Gastrocnemius medialis (tissue), 4 donors: ENCODE measurements at regions not wholly inside any gene's neighbourhood (a gene's known extent, or its start where the extent isn't known, plus 50 kb on each side); places are given as distances from the start of the nearest gene placed in this dataset.
A peak's percentile ranks its signal among the peaks of the same experiment; 100 is the strongest.

Experiments used
- ATAC-seq, 2 donors: fragments of 150-250 bp; one replicate each; pipeline ENCODE4 v1.9.1; 2016
- DNase-seq, 2 donors: peaks; one replicate each; pipeline ENCODE4 v3.0.0-alpha.2; 2019
- H3K27ac ChIP-seq, 4 donors: fragments of 200-600 bp; sonication (generic); 1 replicate in 1 of 4; 2 replicates in 3 of 4; pipeline ENCODE4 v1.5.1; 2016 to 2018; ENCODE audit warnings: mild to moderate bottlenecking in 2 of 4, moderate library complexity in 1 of 4
- H3K27me3 ChIP-seq, 3 donors: fragments of 200-600 bp; sonication (generic) in 2 of 3; 1 replicate in 1 of 3; 2 replicates in 2 of 3; pipeline versions ENCODE4 v1.5.1 to v1.6.0; 2016 to 2019; ENCODE audit warnings: mild to moderate bottlenecking in 1 of 3, moderate library complexity in 1 of 3
- H3K36me3 ChIP-seq, 2 donors: fragments of 200-600 bp; sonication (generic) in 1 of 2; one replicate each; pipeline ENCODE4 v1.5.1; 2017 to 2018
- H3K4me1 ChIP-seq, 2 donors: fragments of 200-600 bp; sonication (generic) in 1 of 2; one replicate each; pipeline ENCODE4 v1.5.1; 2016 to 2017; ENCODE audit warnings: mild to moderate bottlenecking in 2 of 2
- H3K4me3 ChIP-seq, 4 donors: fragments of 200-600 bp; sonication (generic) in 3 of 4; 1 replicate in 1 of 4; 2 replicates in 3 of 4; pipeline ENCODE4 v1.5.1; 2016 to 2019; ENCODE audit warnings: mild to moderate bottlenecking in 2 of 4
- H3K9me3 ChIP-seq, 3 donors: fragments of 200-600 bp; sonication (generic) in 2 of 3; 1 replicate in 1 of 3; 2 replicates in 2 of 3; pipeline ENCODE4 v1.5.1; 2016 to 2019
- POLR2A ChIP-seq, 2 donors: fragments of 450-650 bp; IDR thresholded peaks; one replicate each; pipeline ENCODE4 v1.6.1; 2017; ENCODE audit warnings: antibody characterized with exemption in 2 of 2, mild to moderate bottlenecking in 2 of 2, moderate library complexity in 2 of 2
- in situ Hi-C, 4 donors: fragments of 200-750 bp; cut with MboI; loops; one replicate each; pipeline versions ENCODE4 v1.15.0 to v1.8.0; 2017; ENCODE audit warnings: low sequenced_read_pairs in 4 of 4
- intact Hi-C: fragments of 100-400 bp; cut with DNase I; formaldehyde crosslinking; loops from one replicate; pipeline ENCODE4 v1.15.1; 2023; ENCODE audit warnings: low total_unique reads
- TF ChIP-seq, protein P1 (sequence below), 5 experiments: fragments of 450-650 bp in 3 of 5; fragments of 200-600 bp in 2 of 5; sonication (generic) in 2 of 5; IDR thresholded peaks in 4 of 5; conservative IDR thresholded peaks in 1 of 5; 1 replicate in 4 of 5; 2 replicates in 1 of 5; pipeline ENCODE4 v1.5.1; 2016 to 2019; ENCODE audit warnings: antibody characterized with exemption in 5 of 5, mild to moderate bottlenecking in 3 of 5, moderate library complexity in 3 of 5

DNA sequence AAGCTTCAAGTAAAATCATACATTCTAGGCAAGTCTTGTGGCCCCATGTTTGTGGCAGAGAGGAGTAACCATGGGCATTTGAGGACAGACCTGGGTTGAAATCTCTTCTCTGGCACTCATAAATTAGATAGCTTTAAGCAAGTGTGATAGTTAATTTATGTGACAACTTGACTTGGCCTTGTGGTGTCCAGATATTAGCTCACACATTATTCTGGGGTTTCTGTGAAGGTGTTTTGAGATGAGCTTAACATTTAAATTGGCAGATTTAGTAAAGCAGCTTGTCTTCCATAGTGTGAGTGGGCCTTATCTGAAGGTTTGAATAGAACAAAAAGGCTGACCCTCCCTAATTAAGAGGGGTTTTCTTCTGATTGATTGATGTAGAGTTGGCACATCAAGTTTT, 161.4 kb upstream of the SPRY2 start:
- intact Hi-C loops, result no loop called here

GRCh38 chr13:80501556-80501955, 160.6 kb upstream of the SPRY2 start:
- H3K9me3 ChIP-seq, result no peaks in the 10 kb centered on the region
- no peak for DNase-seq
- no peaks in the 10 kb centered on the region for H3K4me1 ChIP-seq
- H3K27ac ChIP-seq, result no peak overlapping the region
- no peak overlapping the region for H3K4me3 ChIP-seq
- intact Hi-C loops (no loop called here), in situ Hi-C loops (no loop called here)
- no peaks in the 10 kb centered on the region for H3K27me3 ChIP-seq
- TF ChIP-seq, protein P1, sequence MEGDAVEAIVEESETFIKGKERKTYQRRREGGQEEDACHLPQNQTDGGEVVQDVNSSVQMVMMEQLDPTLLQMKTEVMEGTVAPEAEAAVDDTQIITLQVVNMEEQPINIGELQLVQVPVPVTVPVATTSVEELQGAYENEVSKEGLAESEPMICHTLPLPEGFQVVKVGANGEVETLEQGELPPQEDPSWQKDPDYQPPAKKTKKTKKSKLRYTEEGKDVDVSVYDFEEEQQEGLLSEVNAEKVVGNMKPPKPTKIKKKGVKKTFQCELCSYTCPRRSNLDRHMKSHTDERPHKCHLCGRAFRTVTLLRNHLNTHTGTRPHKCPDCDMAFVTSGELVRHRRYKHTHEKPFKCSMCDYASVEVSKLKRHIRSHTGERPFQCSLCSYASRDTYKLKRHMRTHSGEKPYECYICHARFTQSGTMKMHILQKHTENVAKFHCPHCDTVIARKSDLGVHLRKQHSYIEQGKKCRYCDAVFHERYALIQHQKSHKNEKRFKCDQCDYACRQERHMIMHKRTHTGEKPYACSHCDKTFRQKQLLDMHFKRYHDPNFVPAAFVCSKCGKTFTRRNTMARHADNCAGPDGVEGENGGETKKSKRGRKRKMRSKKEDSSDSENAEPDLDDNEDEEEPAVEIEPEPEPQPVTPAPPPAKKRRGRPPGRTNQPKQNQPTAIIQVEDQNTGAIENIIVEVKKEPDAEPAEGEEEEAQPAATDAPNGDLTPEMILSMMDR (IDR thresholded peaks at IDR 0.05 in 4 of 5, conservative IDR thresholded peaks at IDR 0.05 in 1 of 5), result no peak
- no peak for TF ChIP-seq POLR2A (IDR thresholded peaks at IDR 0.05)
- H3K36me3 ChIP-seq, result no peaks in the 10 kb centered on the region
- ATAC-seq, result no peak

More for the DNA sequence above, 161.4 kb upstream of the SPRY2 start:
- DNase-seq (no peak), ATAC-seq (no peak)
- Histone ChIP-seq H3K27me3 (no peaks in the 10 kb centered on the region), H3K9me3 (no peaks in the 10 kb centered on the region), H3K27ac (no peak overlapping the region), H3K4me3 (no peak overlapping the region), H3K36me3 (no peaks in the 10 kb centered on the region), H3K4me1 (no peaks in the 10 kb centered on the region)
- TF ChIP-seq, protein P1 (IDR thresholded peaks at IDR 0.05 in 4 of 5, conservative IDR thresholded peaks at IDR 0.05 in 1 of 5), result no peak
- in situ Hi-C loops, result no loop called here

GRCh38 chr13:80499536-80500290, 158.8 kb upstream of the SPRY2 start:
- Histone ChIP-seq H3K27ac (peak overlapping the region in 2 of 4 donors; percentile 35 to 40), H3K36me3 (no peaks in the 10 kb centered on the region), H3K9me3 (no peaks in the 10 kb centered on the region), H3K4me3 (no peak overlapping the region), H3K4me1 (no peaks in the 10 kb centered on the region), H3K27me3 (no peaks in the 10 kb centered on the region)
- intact Hi-C loops (no loop called here), in situ Hi-C loops (no loop called here)
- no peak for DNase-seq
- no peak for ATAC-seq
- no peak for TF ChIP-seq POLR2A (IDR thresholded peaks at IDR 0.05)
- TF ChIP-seq, protein P1 (IDR thresholded peaks at IDR 0.05 in 4 of 5, conservative IDR thresholded peaks at IDR 0.05 in 1 of 5), result no peak

- Histone ChIP-seq H3K27me3 (no peaks in the 10 kb centered on the region), H3K36me3 (no peaks in the 10 kb centered on the region), H3K27ac (no peak overlapping the region), H3K4me3 (no peak overlapping the region), H3K9me3 (no peaks in the 10 kb centered on the region), H3K4me1 (no peaks in the 10 kb centered on the region)
- DNase-seq (no peak), ATAC-seq (no peak)
- in situ Hi-C loops (no loop called here), intact Hi-C loops (no loop called here)
- no peak for TF ChIP-seq POLR2A (IDR thresholded peaks at IDR 0.05)
- TF ChIP-seq, protein P1 (IDR thresholded peaks at IDR 0.05 in 4 of 5, conservative IDR thresholded peaks at IDR 0.05 in 1 of 5), result no peak
Measured at GRCh38 chr13:80498433-80498832, 157.5 kb upstream of the SPRY2 start.

DNA sequence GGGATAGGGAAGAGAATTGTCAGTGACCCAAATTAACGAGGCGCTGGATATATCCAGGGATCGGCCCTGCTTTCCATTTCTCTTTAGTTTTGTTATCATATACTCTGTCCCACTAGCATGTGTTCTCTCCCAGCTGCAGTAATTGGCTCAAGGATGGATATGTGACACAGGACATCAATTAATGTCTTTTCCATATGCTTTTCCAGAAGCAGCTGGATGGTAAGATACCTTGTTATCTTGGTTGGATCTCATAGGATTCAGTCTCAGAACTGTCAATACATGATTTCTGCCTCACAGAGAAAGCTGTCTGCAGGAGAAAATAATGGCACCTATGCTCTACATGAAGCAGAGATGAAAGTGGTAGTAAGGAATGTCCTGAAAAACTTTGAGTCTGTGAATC, 157.1 kb upstream of the SPRY2 start:
- TF ChIP-seq, protein P1 (IDR thresholded peaks at IDR 0.05 in 4 of 5, conservative IDR thresholded peaks at IDR 0.05 in 1 of 5), result no peak
- H3K4me1 ChIP-seq, result no peaks in the 10 kb centered on the region
- DNase-seq (no peak), ATAC-seq (no peak)
- no peak overlapping the region for H3K4me3 ChIP-seq
- H3K27me3 ChIP-seq, result no peaks in the 10 kb centered on the region
- in situ Hi-C loops, result no loop called here
- H3K9me3 ChIP-seq, result no peaks in the 10 kb centered on the region
- no peak overlapping the region for H3K27ac ChIP-seq
- intact Hi-C loops, result no loop called here
- no peaks in the 10 kb centered on the region for H3K36me3 ChIP-seq
